ENCODE measurements at regions not wholly inside any gene's neighbourhood (a gene's known extent, or its start where the extent isn't known, plus 50 kb on each side); places are given as distances from the start of the nearest gene placed in this dataset.

- Mint-ChIP-seq H3K27me3 (ENCODE audit: low read depth in 3 of 3) (peaks cover 6 to 19% (median 15%) of the 10 kb centered on the region in 3 donors), H3K9me3 (peaks cover 0 to 5% (median 0%) of the 10 kb centered on the region in 7 donors)
- H3K27ac ChIP-seq (ENCODE audit: low read depth in 1 of 2, low read length in 2 of 2) = no peak overlapping the region
These were observed 276.1 kb upstream of the HDAC4 start for GRCh38 chr2:239676716-239677452.

More at GRCh38 chr2:239676716-239677452, 276.1 kb upstream of the HDAC4 start:
- H3K4me1 ChIP-seq (ENCODE audit: control insufficient read depth in 1 of 2, insufficient read depth in 2 of 2, low read length in 2 of 2) = no peaks in the 10 kb centered on the region
- no peak overlapping the region for H3K4me3 ChIP-seq (replicated peaks in 1 of 3; ENCODE audit: low read depth in 2 of 3, low read length in 3 of 3)
- no peaks in the 10 kb centered on the region for H3K36me3 Mint-ChIP-seq
- no peaks in the 10 kb centered on the region for H3K79me2 ChIP-seq (ENCODE audit: insufficient read depth, low read length)
- peaks cover under 1 to 12% of the 10 kb centered on the region in 2 donors for H3K27me3 ChIP-seq (ENCODE audit: control insufficient read depth in 2 of 2, insufficient read depth in 2 of 2, low read length in 2 of 2)
- H3K36me3 ChIP-seq (replicated peaks in 1 of 2; ENCODE audit: control insufficient read depth in 1 of 2, insufficient read depth in 2 of 2, low read length in 2 of 2) = no peaks in the 10 kb centered on the region
- WGBS (ENCODE audit: insufficient coverage) = 99% methylated on average over 14 of the region's 19 CpGs
- H4K20me1 ChIP-seq (ENCODE audit: insufficient read depth, low read length) = no peaks in the 10 kb centered on the region
- H3K9ac ChIP-seq (ENCODE audit: insufficient read depth, low read length, poor library complexity, severe bottlenecking) = no peak overlapping the region
- H3K4me1 Mint-ChIP-seq = peaks cover 3% of the 10 kb centered on the region
- DNase-seq = no peak
- H3K4me3 Mint-ChIP-seq = no peak overlapping the region
- intact Hi-C loops (cut with micrococcal nuclease) = no loop called here
- H3K4me2 ChIP-seq (replicated peaks; ENCODE audit: extremely low read depth, low read length, poor library complexity, severe bottlenecking) = no peak overlapping the region
- no peak overlapping the region for H3K27ac Mint-ChIP-seq
- no peak for TF ChIP-seq CTCF (IDR thresholded peaks at IDR 0.05)
- no peaks in the 10 kb centered on the region for H3K9me3 ChIP-seq (replicated peaks in 1 of 2; ENCODE audit: control insufficient read depth in 1 of 2, insufficient read depth in 1 of 2, low read length in 2 of 2)
- no peak overlapping the region for H2AFZ ChIP-seq (ENCODE audit: insufficient read depth, low read depth, low read length, poor library complexity, severe bottlenecking)
